ENCODE measurements at regions not wholly inside any gene's neighbourhood (a gene's known extent, or its start where the extent isn't known, plus 50 kb on each side); places are given as distances from the start of the nearest gene placed in this dataset.
"Not testable (repeated sequence)": the region's sequence is repeated elsewhere in the genome, so short reads cannot be mapped to it uniquely, and the experiment has no call there.

GRCh38 chr10:61252326-61252725 is 200.9 kb downstream of the TMEM26 start:
- TF ChIP-seq CTCF (conservative IDR thresholded peaks at IDR 0.05); ZFX (IDR thresholded peaks at IDR 0.05): not testable (repeated sequence)
